HEK293 (cell line): ENCODE measurements at regions not wholly inside any gene's neighbourhood (a gene's known extent, or its start where the extent isn't known, plus 50 kb on each side); places are given as distances from the start of the nearest gene placed in this dataset.

Experiments
- CTCF ChIP-seq: fragments of 450-650 bp; formaldehyde crosslinking; IDR thresholded peaks from 2 replicates; pipeline ENCODE4 v1.5.1; 2016; ENCODE audit warnings: missing biosample characterization, missing genetic modification characterization
- KLF1 ChIP-seq: fragments of 450-650 bp; formaldehyde crosslinking; IDR thresholded peaks from 2 replicates; pipeline ENCODE4 v1.5.1; 2016; ENCODE audit warnings: missing biosample characterization, missing genetic modification characterization
- PBX3 ChIP-seq: sonication (generic); formaldehyde crosslinking; IDR thresholded peaks from 2 replicates; pipeline ENCODE4 v1.8.1; 2022; ENCODE audit warnings: mild to moderate bottlenecking, moderate library complexity, missing genetic modification reagents
- REST ChIP-seq: fragments of 450-650 bp; formaldehyde crosslinking; IDR thresholded peaks from 2 replicates; pipeline ENCODE4 v1.5.1; 2016; ENCODE audit warnings: missing biosample characterization, missing genetic modification characterization
- YY1 ChIP-seq: fragments of 450-650 bp; formaldehyde crosslinking; IDR thresholded peaks from 2 replicates; pipeline ENCODE4 v1.5.1; 2018; ENCODE audit warnings: missing biosample characterization, missing genetic modification characterization
- ZBTB20 ChIP-seq: fragments of 450-650 bp; formaldehyde crosslinking; IDR thresholded peaks from 2 replicates; pipeline ENCODE4 v1.5.1; 2016; ENCODE audit warnings: missing biosample characterization, missing genetic modification characterization
- ZNF24 ChIP-seq: fragments of 450-650 bp; formaldehyde crosslinking; IDR thresholded peaks from 2 replicates; pipeline ENCODE4 v1.5.1; 2016; ENCODE audit warnings: missing biosample characterization, missing genetic modification characterization
- ZNF302 ChIP-seq: fragments of 450-650 bp; formaldehyde crosslinking; IDR thresholded peaks from 2 replicates; pipeline ENCODE4 v1.5.1; 2016; ENCODE audit warnings: missing biosample characterization, missing genetic modification characterization, low read depth
- ZNF350 ChIP-seq: fragments of 450-650 bp; formaldehyde crosslinking; IDR thresholded peaks from 2 replicates; pipeline ENCODE4 v1.5.0; 2017; ENCODE audit warnings: missing biosample characterization, mild to moderate bottlenecking, missing genetic modification characterization
- ZNF416 ChIP-seq: fragments of 450-650 bp; formaldehyde crosslinking; IDR thresholded peaks from 2 replicates; pipeline ENCODE4 v1.5.1; 2016; ENCODE audit warnings: missing biosample characterization, missing genetic modification characterization
- ZNF561 ChIP-seq: fragments of 450-650 bp; IDR thresholded peaks from 2 replicates; pipeline ENCODE4 v1.5.1; 2018; ENCODE audit warnings: missing biosample characterization, missing genetic modification characterization, borderline replicate concordance
- ZNF629 ChIP-seq: fragments of 450-650 bp; formaldehyde crosslinking; IDR thresholded peaks from 2 replicates; pipeline ENCODE4 v1.5.1; 2017; ENCODE audit warnings: missing biosample characterization, missing genetic modification characterization
- ZSCAN30 ChIP-seq: fragments of 450-650 bp; IDR thresholded peaks from 2 replicates; pipeline ENCODE4 v1.5.1; 2018; ENCODE audit warnings: missing biosample characterization, mild to moderate bottlenecking, missing genetic modification characterization, moderate library complexity

GRCh38 chr3:132843851-132844553 is 121.8 kb upstream of the NPHP3 start:
- TF ChIP-seq KLF1 (tag by site-specific recombination) (no peak), ZNF629 (tag by site-specific recombination) (no peak), ZNF350 (tag by site-specific recombination) (no peak), PBX3 (CRISPR knock-in tag) (no peak), YY1 (tag by site-specific recombination) (no peak), CTCF (tag by site-specific recombination) (no peak), REST (tag by site-specific recombination) (no peak), ZNF416 (no peak), ZSCAN30 (tag by site-specific recombination) (no peak), ZNF24 (tag by site-specific recombination) (no peak), ZNF302 (no peak), ZBTB20 (tag by site-specific recombination) (no peak), ZNF561 (tag by site-specific recombination) (no peak)
